OCI-M2 (cell line): ENCODE measurements at regions not wholly inside any gene's neighbourhood (a gene's known extent, or its start where the extent isn't known, plus 50 kb on each side); places are given as distances from the start of the nearest gene placed in this dataset.
A peak's percentile ranks its signal among the peaks of the same experiment; 100 is the strongest.
"Not testable (repeated sequence)": the region's sequence is repeated elsewhere in the genome, so short reads cannot be mapped to it uniquely, and the experiment has no call there.

Experiments
- DNase-seq: peaks from one replicate; lab custom pipeline; 2025; ENCODE audit not compliant: unreplicated experiment; lab: John Stamatoyannopoulos, UW

DNA sequence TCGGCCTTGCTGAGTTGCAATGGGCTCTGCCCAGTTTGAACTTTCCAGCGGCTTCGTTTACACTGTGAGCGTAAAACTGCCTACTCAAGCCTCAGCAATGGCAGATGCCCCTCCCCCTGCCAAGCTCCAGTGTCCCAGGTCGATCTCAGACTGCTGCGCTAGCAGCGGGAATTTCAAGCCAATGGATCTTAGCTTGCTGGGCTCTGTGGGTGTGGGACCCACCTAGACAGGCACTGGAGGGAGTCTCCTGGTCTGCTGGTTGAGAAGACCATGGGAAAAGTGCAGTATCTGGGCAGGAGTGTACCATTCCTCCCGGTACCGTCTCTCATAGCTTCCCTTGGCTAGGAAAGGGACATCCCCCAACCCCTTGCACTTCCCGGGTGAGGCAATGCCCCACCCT lies 88.2 kb downstream of the KLHL28 start:
- DNase-seq: no peak

DNA sequence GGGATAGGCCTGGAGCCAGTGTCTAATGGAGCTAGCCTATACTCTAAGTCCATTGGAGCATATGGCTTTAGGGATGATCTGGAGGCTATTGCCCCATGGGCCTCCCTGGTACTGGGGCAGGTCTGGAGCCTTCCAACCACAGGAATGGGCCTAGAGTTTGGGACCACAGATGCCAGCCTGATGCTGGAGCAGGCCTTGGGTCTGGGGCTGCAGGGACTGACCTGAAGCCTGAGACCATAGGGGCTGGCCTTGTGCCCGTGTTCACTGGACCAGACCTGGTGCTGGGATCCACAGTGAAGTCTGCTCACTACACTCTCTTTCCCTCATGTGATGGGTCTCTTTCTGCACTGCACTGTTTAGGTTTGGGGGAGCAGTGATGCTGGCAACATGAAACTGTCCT lies 95.0 kb downstream of the KLHL28 start:
- DNase-seq: no peak

DNA sequence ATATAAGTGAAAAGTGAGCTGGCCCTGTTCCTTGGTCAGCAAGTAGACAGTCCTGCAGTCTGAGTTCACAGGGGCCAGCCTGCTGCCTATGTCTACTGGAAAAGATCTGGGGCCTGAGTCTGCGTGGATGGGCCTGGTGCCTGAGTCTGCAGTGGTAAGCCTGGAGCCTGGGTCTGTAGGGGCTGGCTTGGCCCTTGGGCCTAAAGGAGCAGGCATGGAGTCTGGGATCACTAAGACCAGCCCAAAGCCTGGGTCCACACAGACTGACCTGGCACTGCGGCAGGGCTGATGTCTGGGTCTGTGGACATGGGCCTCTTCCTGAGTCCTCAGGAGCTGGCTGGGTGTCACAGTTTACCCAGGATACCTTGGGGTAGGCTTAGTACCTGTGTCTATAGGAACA lies 95.4 kb downstream of the KLHL28 start:
- DNase-seq: no peak

DNA sequence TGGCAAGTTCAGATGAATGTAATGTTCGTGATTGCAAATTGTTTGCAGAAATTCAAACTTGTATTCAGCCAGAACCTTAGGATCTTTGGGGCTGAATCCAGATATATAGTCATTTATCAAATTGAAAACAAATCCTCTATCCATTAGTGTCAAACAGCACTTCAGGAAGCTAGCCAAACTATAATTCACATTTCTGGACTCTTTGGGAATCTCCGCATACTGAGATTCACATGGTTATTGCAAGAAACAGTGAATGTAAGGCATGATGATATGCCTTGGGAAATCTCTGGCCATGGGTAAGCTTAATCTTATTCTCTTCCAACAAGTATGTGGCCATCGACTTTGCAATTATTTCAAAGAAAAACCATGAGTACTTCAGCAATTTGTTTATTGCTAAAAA lies 98.5 kb downstream of the KLHL28 start:
- no peak for DNase-seq

DNA sequence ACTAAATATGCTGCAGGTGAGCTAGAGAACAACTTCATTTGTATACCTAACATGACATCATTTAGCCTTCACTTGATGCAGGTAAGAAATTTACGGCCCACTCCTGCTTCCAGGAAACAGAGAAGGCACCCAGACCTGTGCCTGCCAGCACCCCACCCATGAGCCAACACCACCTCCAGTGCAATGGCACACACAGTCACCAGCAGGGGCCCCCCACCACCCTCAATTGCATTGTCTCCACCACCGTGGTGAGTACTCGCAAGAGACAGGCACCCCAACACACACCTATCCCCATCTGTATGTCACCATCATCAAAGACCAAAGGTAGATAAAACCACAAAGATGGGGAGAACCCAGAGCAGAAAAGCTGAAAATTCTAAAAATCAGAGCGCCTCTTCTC lies 107.6 kb downstream of the KLHL28 start:
- no peak for DNase-seq

DNA sequence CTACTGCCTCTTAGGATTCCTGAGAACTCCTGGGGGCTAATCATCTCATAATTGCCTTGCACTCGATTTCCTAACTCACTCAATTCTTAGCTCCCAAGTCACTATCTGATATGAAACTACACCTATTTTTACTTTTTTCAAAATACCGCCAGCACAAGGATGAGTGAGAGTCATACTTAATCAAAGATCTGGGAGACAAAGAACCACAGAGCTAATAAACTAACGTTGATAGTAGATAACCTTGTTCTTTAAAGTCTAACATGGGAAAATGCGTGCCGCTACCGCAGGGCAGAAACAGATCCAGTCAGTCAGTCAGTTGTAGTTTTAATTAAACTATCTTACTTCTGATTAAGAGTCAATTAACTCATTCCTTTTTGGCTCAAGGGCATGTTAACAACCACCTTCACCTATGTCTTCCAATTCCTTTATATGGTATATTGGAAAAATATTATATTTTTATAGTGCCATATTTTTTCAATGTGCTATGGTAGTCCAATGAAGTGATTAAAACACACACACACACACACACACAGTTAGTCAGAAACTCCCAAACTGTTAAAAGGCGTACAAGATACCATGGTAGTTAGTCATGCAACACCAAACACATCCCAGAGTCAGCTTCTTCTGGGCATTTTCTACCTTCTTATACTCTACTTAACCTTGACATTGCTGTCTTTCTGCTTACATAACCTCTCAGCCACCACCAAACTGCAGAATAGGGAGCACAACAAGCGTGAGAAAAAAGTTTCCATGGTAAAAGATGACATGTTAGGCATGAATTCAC lies 114.0 kb downstream of the KLHL28 start:
- DNase-seq: no peak

DNA sequence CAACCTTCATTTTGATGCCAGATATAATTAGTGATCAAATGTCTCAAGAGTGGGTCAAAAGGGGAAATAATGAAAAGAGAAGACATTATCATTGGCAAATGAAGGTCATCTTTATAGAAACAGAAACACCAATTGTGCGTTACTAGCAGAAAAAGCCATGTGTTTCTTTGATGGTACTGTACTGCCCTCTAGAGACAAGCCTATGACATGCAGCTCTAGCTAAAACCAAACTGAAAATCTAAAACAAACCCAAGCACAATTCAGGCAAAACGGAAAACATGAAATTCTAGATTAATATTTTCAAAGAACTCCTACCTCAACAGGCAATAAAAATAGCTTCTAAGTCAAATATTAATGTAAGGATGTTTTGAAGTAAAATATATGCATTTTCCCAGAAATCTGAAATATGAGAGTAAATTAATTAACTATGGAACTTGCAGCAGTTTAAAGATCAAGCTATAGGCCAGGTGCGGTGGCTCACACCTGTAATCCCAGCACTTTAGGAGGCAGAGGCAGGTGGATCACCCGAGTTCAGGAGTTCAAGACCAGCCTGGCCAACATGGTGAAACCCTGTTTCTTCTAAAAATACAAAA lies 115.4 kb downstream of the KLHL28 start:
- peak; percentile 52 for DNase-seq

DNA sequence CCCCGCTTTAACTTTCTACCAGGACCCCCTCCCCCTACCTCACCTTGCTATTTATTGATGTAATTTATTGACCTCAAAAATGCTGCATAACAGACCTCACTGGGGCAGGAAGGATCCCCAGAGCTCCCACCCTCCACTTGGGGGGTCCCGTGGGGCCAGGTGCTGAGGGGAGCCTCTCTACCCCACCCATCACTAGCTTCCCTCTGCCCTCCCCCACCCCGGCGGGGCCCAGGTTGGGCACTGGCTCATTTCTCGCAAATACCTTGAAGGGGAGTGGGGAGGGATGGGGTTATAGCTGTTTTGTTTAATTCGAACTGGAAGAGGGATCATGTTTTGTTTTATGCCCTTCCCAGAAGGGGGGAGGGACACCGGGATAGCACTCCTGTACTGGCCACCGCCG lies 125.8 kb downstream of the KLHL28 start:
- not testable (repeated sequence) for DNase-seq

DNA sequence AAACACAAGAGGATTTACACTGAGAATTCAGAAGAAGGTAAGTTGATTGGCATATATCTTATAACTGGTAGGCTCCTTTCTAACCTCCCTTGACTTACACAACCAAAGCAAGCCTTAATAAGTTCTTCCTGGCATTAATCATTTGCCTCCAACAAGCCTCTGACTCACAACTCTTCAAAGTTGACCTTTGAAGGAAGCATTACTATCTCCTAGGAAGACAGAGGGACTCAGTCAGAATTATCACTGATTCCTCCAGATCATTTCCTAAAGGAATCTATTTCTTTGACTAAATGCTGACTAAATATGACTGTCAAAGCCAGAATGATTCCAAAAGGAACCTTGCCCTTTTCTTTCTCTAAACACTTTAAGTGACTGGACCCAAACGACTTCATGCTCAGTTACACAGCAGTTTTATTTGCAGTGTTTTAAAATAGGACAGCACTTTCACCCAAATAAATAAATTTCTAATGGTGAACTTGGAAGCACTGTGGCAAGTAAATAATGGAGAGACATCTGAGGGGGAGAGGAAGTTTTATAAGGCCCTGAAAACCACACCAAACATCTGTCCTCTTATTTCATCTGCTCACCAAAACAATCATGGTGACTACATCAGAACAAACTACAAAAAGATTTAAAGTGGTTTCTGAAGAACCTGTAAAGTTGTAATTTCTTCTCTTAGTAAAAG lies 128.2 kb downstream of the KLHL28 start:
- no peak for DNase-seq

DNA sequence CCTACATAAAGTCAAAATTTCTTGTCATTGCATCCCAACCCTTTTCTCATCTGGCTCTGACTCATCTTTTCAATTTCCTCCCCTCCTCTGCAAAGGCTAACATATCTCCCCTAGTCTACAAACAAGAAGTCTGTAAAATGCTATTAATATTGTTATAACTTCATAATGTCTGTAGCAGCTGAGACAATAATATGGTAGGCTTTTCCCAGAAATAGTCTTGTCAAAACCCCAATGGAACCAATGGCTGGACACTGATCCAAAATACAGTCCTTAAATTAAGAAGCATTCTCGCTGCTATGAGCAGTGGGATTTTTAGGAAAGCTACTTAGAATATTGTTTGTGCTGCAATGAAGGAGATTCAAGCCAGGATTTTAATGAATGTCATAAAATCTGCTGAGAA lies 131.4 kb downstream of the KLHL28 start:
- DNase-seq: no peak

DNA sequence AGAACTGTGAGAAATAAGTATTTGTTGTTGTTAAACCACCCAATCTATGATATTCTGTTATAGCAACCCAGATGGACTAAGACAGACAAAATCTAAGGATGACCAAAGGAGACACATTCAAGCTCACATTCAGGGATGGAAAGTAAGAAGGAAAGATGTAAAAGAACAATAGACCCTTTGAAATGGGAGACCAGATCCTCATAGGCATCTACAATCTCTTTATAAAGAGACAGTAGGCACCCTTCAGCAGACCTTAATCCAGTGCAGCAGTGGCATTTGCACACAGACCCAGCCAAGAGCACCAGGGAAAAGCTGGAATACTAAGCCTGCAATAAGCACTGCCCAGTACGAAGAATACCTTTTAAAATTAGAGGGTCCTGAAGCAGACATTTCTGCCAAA lies 132.7 kb downstream of the KLHL28 start:
- no peak for DNase-seq

DNA sequence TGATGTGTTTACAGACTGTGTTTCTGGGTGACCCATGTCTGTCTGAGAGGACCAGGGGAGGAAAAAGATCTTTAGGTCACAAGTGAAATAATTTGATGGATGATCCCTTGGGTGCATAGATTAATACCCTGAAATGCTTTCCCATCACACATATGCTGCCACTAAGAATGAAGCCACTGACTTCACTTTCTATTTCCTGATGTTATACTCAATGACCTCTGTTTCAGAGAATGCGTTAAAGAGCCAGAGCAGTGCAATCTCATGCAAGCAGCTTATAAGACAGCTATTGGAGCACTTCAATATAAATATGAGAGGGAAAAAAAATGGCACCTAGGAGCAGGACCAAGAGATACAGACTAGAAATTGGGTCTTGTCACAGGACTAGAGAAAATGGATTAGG lies 133.7 kb downstream of the KLHL28 start:
- DNase-seq: no peak

DNA sequence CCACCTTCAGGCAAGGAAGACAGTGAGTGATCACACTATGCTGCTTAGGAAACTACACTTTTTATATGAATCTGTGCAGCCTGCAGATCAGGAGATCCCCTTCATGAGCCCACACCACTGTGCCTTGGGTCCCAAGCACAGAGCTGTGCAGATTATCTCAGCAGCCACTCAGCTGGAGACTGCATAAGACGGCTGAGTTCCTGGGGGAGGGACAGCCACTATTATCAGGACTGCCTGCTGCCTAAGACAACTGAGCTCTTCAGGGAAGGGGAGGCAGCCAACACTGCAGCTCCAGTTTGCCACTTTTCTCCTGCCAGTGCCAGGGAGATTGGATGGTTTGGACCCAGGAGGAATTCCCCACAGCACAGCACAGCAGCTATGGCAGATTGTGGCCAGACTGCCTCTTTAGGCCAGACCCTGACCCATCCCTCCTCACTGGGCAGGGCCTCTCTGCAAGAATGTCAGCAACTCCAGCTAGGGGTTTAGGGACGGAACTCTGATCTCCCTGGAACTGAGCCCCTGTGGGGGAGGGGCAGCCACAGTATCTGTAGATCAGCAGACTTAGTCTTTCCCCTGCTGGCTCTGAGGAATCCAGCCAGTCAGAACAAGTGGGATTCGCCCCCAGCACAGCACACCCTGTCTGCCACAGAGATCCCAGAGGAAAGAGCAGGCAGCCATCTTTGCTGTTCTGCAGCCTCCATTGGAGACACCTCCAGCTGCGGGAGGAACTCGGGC lies 141.3 kb downstream of the KLHL28 start:
- DNase-seq: peak; percentile 78

DNA sequence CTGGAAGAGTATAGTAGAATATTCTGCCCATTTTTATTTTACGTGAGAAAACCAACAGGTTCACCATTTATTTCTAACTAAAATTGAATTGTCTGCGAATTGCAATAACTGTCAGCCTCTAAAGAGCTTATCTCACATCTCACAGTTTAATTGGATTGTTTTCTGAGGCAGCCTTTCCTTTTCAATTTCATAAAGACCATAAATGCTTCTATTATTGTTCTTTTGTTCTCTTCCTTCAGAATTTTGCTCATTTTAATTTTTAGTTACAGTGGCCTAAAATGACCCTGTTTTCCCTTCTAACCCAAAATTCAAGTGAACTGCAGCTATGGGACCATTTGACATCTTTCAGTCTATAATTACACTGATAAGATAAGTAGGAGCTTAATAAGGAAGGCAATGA lies 147.6 kb downstream of the KLHL28 start:
- DNase-seq: no peak

DNA sequence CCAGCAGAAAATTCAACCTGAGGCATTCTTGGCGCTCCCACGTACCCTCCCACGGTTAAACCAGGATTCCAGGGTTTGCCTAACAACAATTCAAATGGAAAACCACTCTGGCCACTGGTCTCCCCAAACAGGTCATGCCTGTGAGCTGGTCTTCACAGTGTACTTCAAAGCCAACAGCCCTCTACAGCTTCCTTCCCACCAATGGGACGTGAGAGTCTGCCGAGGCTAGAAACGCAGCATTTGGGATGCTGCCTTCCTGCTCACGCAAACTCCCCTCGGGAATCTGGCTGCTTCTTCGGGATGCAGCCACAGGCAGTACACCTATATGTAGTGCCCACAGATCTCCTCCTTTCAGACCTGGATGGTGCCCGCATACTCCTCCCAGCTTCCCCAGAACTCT lies 149.1 kb downstream of the KLHL28 start:
- DNase-seq: no peak

DNA sequence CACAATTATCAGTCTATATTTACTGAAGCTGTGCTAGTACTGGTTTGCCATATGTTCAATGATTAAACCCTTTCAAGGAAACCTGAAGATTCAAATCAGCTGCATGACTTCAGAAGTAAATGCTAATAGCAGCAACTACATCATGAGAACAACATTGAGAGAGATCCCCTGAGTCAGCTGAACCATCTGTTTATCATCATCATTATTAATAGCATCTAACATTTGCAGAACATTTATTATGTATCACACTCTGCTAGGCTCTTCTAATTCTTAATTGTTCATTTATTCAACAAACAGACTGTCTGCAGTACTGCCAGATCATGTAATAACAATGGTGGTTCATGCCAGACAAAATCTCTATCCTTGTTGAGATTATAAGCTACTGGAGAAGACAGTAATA lies 157.4 kb downstream of the KLHL28 start:
- DNase-seq: no peak

DNA sequence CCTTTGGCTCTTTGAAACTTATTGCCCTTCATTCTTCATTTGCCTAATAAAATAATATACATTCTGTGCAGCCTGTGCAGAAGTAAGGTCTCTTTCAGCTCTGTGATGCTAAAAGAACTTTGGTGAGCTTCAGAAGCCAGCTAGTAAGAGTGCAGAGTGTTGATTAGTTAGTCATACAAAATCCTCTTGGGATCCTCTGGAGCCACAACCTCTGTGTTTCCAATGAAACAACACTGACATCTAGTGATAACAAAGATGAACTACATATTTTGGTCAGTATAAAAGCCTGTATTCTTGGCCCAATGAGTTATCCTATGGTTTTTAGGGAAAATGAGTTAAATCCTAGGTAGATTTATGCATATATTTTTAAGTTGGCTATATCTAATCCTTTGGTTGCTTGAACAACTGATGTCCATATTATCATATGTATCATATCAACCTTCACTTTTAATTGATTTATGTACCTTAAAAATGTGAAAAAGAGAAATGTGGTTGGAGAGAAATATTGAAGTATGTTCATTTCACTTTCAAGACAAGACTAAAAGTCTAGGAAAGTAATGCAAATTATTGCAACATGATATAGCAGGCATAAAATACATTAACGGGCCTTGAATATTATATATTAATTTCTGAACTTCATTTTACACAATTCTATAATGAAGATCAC lies 158.4 kb downstream of the KLHL28 start:
- DNase-seq: no peak

DNA sequence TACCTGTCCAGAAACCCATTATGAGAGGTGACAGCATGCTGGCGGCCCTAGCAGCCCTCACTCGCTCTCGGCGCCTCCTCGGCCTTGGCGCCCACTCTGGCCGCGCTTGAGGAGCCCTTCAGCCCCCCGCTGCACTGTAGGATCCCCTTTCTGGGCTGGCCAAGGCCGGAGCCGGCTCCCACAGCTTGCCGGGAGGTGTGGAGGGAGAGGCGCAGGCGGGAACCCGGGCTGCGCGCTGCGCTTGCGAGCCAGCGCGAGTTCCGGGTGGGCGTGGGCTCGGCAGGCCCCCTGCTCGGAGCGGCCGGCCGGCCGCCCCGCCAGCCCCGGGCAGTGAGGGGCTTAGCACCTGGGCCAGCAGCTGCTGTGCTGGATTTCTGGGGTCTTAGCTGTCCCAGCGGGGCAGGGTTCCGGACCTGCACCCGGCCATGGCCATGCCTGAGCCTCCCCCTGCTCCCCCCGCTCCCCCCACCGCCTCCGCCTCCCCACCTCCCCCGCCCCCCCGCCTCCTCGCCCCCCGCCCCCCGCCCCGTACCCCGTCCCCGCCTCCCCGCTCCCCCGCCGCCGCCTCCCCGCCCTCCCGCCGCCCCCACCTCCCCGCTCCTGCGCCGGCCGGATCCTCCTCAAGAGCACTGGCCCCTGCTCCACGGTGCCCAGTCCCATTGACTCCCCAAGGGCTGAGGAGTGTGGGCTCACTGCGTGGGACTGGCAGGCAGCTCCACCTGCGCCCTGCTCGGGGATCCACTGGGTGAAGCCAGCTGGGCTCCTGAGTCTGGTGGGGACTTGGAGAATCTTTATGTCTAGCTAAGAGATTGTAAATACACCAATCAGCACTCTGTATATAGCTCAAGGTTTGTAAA lies 163.1 kb downstream of the KLHL28 start:
- DNase-seq: no peak

DNA sequence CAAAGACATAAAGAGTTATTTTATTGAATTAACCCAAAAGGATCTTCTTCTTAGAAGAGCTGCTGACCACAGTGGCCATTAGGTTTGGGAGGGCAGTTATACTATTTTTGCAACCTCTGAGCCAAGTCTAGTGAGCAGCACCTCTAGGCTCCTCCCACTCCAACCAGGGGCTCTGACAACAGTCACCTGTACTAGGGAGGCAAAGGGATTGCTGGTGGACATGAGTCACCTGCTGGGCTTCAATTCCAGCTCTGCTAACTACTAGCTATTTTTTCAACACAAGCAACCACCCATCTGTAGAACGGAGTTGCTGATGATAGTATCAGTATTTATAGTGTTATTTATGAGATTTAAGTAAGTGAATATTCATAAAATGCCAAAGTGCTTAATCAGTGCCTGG lies 166.0 kb downstream of the KLHL28 start:
- no peak for DNase-seq

DNA sequence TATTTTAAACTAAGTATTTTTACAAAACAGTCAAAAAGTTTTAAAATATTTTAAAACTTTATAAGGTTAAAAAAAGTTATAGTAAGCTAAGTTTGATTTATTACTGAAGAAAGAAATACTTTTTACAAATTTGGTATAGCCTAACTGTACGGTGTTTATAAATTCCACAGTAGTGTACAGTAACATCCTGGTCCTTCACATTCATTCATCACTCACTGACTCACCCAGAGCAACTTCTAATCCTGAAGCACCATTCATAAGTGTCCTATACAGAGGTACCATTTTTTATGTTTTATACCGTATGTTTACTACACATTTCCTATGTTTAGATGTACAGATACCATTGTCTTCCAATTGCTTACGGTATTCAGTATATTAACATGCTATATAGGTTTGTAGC lies 170.0 kb downstream of the KLHL28 start:
- DNase-seq: no peak
